ENCODE measurements at regions not wholly inside any gene's neighbourhood (a gene's known extent, or its start where the extent isn't known, plus 50 kb on each side); places are given as distances from the start of the nearest gene placed in this dataset.
A peak's percentile ranks its signal among the peaks of the same experiment; 100 is the strongest.

GRCh38 chr4:137611998-137612700 is 79.9 kb upstream of the PCDH18 start:
- H3K4me3 ChIP-seq (ENCODE audit: insufficient read depth, low read depth, low read length) = no peak overlapping the region
- TF ChIP-seq RCOR1 (IDR thresholded peaks at IDR 0.05; ENCODE audit: insufficient replicate concordance, low read length) (no peak), CHD1 (IDR thresholded peaks at IDR 0.05; ENCODE audit: low read depth, low read length) (no peak), CEBPB (IDR thresholded peaks at IDR 0.05; ENCODE audit: low read depth, low read length) (no peak), FOS (IDR thresholded peaks at IDR 0.05; ENCODE audit: low read depth, low read length) (no peak), RAD21 (IDR thresholded peaks at IDR 0.05; ENCODE audit: low read length) (no peak), MAFK (IDR thresholded peaks at IDR 0.05; ENCODE audit: low read depth, low read length) (no peak), POLR2A (IDR thresholded peaks at IDR 0.05; ENCODE audit: low read depth, low read length) (no peak), MAZ (IDR thresholded peaks at IDR 0.05; ENCODE audit: borderline replicate concordance, low read depth, low read length) (no peak)
- TF ChIP-seq, protein P1, sequence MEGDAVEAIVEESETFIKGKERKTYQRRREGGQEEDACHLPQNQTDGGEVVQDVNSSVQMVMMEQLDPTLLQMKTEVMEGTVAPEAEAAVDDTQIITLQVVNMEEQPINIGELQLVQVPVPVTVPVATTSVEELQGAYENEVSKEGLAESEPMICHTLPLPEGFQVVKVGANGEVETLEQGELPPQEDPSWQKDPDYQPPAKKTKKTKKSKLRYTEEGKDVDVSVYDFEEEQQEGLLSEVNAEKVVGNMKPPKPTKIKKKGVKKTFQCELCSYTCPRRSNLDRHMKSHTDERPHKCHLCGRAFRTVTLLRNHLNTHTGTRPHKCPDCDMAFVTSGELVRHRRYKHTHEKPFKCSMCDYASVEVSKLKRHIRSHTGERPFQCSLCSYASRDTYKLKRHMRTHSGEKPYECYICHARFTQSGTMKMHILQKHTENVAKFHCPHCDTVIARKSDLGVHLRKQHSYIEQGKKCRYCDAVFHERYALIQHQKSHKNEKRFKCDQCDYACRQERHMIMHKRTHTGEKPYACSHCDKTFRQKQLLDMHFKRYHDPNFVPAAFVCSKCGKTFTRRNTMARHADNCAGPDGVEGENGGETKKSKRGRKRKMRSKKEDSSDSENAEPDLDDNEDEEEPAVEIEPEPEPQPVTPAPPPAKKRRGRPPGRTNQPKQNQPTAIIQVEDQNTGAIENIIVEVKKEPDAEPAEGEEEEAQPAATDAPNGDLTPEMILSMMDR (conservative IDR thresholded peaks at IDR 0.05; ENCODE audit: low read depth, low read length) = no peak
- no peaks in the 10 kb centered on the region for H3K27me3 ChIP-seq (ENCODE audit: control insufficient read depth, insufficient read depth, low read length)
- H3K56ac ChIP-seq (ENCODE audit: extremely low read depth, insufficient read depth, low read length) = no peak overlapping the region
- DNase-seq (no peak), ATAC-seq (ENCODE audit: low read depth) (no peak)
- H2BK5ac ChIP-seq (ENCODE audit: low read depth, low read length, poor library complexity, severe bottlenecking) = peak overlapping the region; percentile 20
- H2BK20ac ChIP-seq (ENCODE audit: low read depth, low read length) = peak overlapping the region; percentile 4
- H3K9ac ChIP-seq (ENCODE audit: low read depth, low read length) = no peak overlapping the region
- H3K9me1 ChIP-seq (ENCODE audit: insufficient read depth, low read length) = peaks cover 4% of the 10 kb centered on the region; the same call in 1 of the 2 replicates
- H3K23ac ChIP-seq (ENCODE audit: low read depth, low read length) = no peak overlapping the region
- POLR2A ChIA-PET (ENCODE audit: unreplicated experiment) = no interaction called here
- CTCF ChIA-PET = interaction anchor here (1.0 kb wide), 1 partner anchor 9 kb away, joined by 3 read pairs; no protein-coding TSS in a partner anchor
- H2AK5ac ChIP-seq (ENCODE audit: low read depth, low read length) = peak overlapping the region; percentile 58; the same call in 1 of the 2 replicates
- H3K4ac ChIP-seq (ENCODE audit: low read depth, low read length) = 0 out of 2 replicates have a peak overlapping the region, but pooled peaks have one; percentile 33
- H2AFZ ChIP-seq (replicated peaks; ENCODE audit: low read length, poor library complexity) = no peak overlapping the region
- peak overlapping the region; percentile 33; the same call in 1 of the 2 replicates for H3K27ac ChIP-seq (ENCODE audit: insufficient read depth, low read length)
- intact Hi-C loops (cut with micrococcal nuclease) (loop anchor here (5.0 kb wide), 1 partner anchor 40 kb away; no protein-coding TSS in a partner anchor), in situ Hi-C loops (cut with MboI; ENCODE audit: low sequenced_read_pairs) (no loop called here), dilution Hi-C loops (cut with HindIII; ENCODE audit: low sequenced_read_pairs, unreplicated experiment) (no loop called here)
- H3K18ac ChIP-seq (ENCODE audit: low read depth, low read length) = peak overlapping the region; percentile 67
- H4K91ac ChIP-seq (ENCODE audit: insufficient read depth, low read depth, low read length) = peak overlapping the region; percentile 58; the same call in 1 of the 2 replicates
- H3K79me1 ChIP-seq (ENCODE audit: low read depth in 1 of 2, low read length in 2 of 2) = no peaks in the 10 kb centered on the region
- H4K5ac ChIP-seq (ENCODE audit: low read depth, low read length) = peak overlapping the region; percentile 68; the same call in 1 of the 2 replicates
- H3K14ac ChIP-seq (replicated peaks; ENCODE audit: low read depth, low read length) = no peak overlapping the region
- H2AK9ac ChIP-seq (replicated peaks; ENCODE audit: low read depth, low read length, poor library complexity) = no peak overlapping the region
- peaks cover 9% of the 10 kb centered on the region for H3K4me1 ChIP-seq (ENCODE audit: control insufficient read depth, insufficient read depth, low read length)
- no peaks in the 10 kb centered on the region for H3K9me3 ChIP-seq (ENCODE audit: control insufficient read depth, insufficient read depth, low read length)
- no peaks in the 10 kb centered on the region for H4K20me1 ChIP-seq (ENCODE audit: insufficient read depth, low read length)
- no peaks in the 10 kb centered on the region for H3K36me3 ChIP-seq (ENCODE audit: control insufficient read depth, insufficient read depth, low read length)
- WGBS, 2 experiments (ENCODE audit: extremely low coverage in 2 of 2, insufficient read length in 1 of 2) = no CpG with 5 or more reads among the region's 3 CpGs
- no peak overlapping the region for H3K4me2 ChIP-seq (ENCODE audit: low read depth, low read length)
- BruUV-seq (replicated peaks) = no TSS peak
- 0 out of 4 replicates have a peak overlapping the region, but pooled peaks of 1 of the 2 experiments have one; percentile 51 for H4K8ac ChIP-seq (ENCODE audit: low read depth in 2 of 2, low read length in 2 of 2)
- H2BK15ac ChIP-seq (ENCODE audit: low read depth, low read length) = peak overlapping the region; percentile 73
- peak overlapping the region; percentile 62; the same call in 1 of the 2 replicates for H2BK120ac ChIP-seq (ENCODE audit: low read depth, low read length)

All from IMR-90 (cell line).